ENCODE measurements at regions not wholly inside any gene's neighbourhood (a gene's known extent, or its start where the extent isn't known, plus 50 kb on each side); places are given as distances from the start of the nearest gene placed in this dataset.

GRCh38 chr10:109261231-109261630, 662.1 kb downstream of the XPNPEP1 start:
- TF ChIP-seq EP300 (conservative IDR thresholded peaks at IDR 0.05; ENCODE audit: poor library complexity, severe bottlenecking) (no peak), CTCF (IDR thresholded peaks at IDR 0.05; ENCODE audit: poor library complexity, severe bottlenecking) (no peak), POLR2AphosphoS5 (IDR thresholded peaks at IDR 0.05) (no peak), MXI1 (conservative IDR thresholded peaks at IDR 0.05; ENCODE audit: poor library complexity, severe bottlenecking) (no peak), EZH2 (IDR thresholded peaks at IDR 0.05; ENCODE audit: borderline replicate concordance, insufficient read depth, low read length, poor library complexity, severe bottlenecking) (no peak), SMC3 (conservative IDR thresholded peaks at IDR 0.05; ENCODE audit: poor library complexity) (no peak), RAD21 (conservative IDR thresholded peaks at IDR 0.05) (no peak), REST (IDR thresholded peaks at IDR 0.05; ENCODE audit: borderline replicate concordance) (no peak)
